HFF-Myc (cell line): ENCODE measurements at regions not wholly inside any gene's neighbourhood (a gene's known extent, or its start where the extent isn't known, plus 50 kb on each side); places are given as distances from the start of the nearest gene placed in this dataset.
"Not testable (repeated sequence)": the region's sequence is repeated elsewhere in the genome, so short reads cannot be mapped to it uniquely, and the experiment has no call there.

Experiments used
- DNase-seq: peaks from one replicate; pipeline ENCODE4 v3.0.0-alpha.2; 2011; ENCODE audit warnings: low read depth; ENCODE audit errors: extremely low read depth
- H3K4me3 ChIP-seq: replicated peaks from 2 replicates; pipeline ENCODE4 v1.5.1; 2011; ENCODE audit warnings: low read depth, mild to moderate bottlenecking, control low read depth, low read length
- TF ChIP-seq, protein P1 (sequence below): IDR thresholded peaks from 2 replicates; pipeline ENCODE4 v1.5.1; 2012; ENCODE audit warnings: mild to moderate bottlenecking, low read depth, low read length, control low read depth; ENCODE audit errors: missing control alignments

- no peak overlapping the region for H3K4me3 ChIP-seq
- TF ChIP-seq, protein P1, sequence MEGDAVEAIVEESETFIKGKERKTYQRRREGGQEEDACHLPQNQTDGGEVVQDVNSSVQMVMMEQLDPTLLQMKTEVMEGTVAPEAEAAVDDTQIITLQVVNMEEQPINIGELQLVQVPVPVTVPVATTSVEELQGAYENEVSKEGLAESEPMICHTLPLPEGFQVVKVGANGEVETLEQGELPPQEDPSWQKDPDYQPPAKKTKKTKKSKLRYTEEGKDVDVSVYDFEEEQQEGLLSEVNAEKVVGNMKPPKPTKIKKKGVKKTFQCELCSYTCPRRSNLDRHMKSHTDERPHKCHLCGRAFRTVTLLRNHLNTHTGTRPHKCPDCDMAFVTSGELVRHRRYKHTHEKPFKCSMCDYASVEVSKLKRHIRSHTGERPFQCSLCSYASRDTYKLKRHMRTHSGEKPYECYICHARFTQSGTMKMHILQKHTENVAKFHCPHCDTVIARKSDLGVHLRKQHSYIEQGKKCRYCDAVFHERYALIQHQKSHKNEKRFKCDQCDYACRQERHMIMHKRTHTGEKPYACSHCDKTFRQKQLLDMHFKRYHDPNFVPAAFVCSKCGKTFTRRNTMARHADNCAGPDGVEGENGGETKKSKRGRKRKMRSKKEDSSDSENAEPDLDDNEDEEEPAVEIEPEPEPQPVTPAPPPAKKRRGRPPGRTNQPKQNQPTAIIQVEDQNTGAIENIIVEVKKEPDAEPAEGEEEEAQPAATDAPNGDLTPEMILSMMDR: no peak
- DNase-seq: no peak
Measured at GRCh38 chr9:22216730-22217172, 207.6 kb upstream of the CDKN2B start.

- H3K4me3 ChIP-seq: no peak overlapping the region
- TF ChIP-seq, protein P1: no peak
- DNase-seq: no peak
Measured at GRCh38 chr9:22217254-22217653, 208.1 kb upstream of the CDKN2B start.

GRCh38 chr9:22225856-22226255 lies 216.8 kb upstream of the CDKN2B start:
- not testable (repeated sequence) for H3K4me3 ChIP-seq

DNA sequence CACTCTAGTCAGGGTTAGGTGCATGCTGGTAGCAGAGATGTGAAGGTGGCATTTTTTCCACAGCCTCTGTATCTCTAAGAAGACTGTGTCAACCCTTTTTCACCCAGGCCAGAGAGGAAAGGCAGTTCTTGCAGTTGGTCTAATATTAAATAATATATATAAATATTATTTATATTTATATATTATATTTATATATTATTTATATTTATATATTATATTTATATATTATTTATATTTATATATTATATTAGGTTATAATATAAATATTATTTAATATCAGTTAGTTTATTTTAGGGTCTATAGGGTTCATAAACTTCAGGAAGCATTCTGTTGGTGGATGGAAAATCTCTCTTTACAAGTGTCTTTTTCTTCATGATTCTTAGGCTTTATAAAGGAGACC lies 218.6 kb upstream of the DMRTA1 start:
- no peak for DNase-seq
- TF ChIP-seq, protein P1: no peak
- no peak overlapping the region for H3K4me3 ChIP-seq

More at GRCh38 chr9:22225856-22226255, 216.8 kb upstream of the CDKN2B start:
- not testable (repeated sequence) for DNase-seq

DNA sequence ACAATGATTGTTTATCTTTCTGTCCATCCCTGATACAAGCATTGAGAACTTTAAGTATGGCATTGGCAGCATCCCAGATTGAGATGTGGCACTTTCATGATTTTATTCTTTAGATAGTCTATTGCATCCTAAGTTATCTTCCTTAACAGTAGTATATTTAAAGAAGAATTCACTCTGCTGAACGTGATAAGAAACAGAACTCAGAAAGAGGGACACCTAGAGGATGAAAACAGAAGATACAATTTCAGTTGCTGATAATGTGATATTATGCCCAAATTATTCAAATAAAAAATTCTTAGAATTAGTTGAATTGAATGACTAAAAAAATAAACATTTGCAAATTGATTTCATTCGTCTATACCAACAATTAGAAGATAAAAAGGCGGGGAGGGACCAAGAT lies 218.1 kb upstream of the DMRTA1 start:
- TF ChIP-seq, protein P1: peak; percentile 22
- no peak overlapping the region for H3K4me3 ChIP-seq
- DNase-seq: no peak

DNA sequence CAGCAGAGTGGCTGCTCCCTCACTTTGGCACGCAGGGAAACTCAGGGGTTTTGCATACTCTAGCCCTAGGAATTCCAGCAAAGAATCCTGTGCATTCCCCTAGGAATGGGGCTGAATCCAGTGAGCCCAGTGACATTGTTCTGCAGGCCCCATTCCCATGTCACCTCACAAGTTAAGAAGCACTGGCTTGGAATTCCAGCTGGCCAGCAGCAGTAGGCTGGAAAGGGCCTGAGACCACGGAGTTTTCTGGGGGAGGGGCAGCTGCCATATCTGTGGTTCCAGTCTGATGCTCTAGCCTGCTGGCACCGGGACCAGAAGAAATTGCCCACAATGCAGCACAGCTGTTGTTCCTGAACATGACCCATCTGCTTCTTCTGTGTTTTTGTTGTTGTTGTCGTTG lies 217.6 kb upstream of the DMRTA1 start:
- TF ChIP-seq, protein P1: no peak
- DNase-seq: no peak
- H3K4me3 ChIP-seq: no peak overlapping the region

- not testable (repeated sequence) for DNase-seq, H3K4me3 ChIP-seq
Measured at GRCh38 chr9:22231309-22231708, 215.3 kb upstream of the DMRTA1 start.

DNA sequence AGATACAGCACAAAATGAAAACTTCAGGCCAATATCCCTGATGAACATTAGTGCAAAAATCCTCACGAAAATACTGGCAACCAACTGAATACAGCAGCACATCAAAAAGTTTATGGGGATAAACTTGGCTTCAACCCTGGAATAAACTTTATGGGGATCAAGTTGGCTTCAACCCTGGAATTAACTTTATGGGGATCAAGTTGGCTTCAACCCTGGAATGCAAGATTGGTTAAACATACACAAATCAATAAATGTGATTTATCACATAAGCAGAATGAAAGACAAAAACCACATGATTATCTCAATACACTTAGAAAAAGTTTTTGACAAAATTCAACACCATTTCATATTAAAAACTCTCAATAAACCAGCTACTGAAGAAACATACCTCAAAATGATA lies 213.7 kb upstream of the DMRTA1 start:
- no peak overlapping the region for H3K4me3 ChIP-seq
- TF ChIP-seq, protein P1: no peak
- no peak for DNase-seq
